GM18505 (cell line): ENCODE measurements at regions not wholly inside any gene's neighbourhood (a gene's known extent, or its start where the extent isn't known, plus 50 kb on each side); places are given as distances from the start of the nearest gene placed in this dataset.
"Not testable (repeated sequence)": the region's sequence is repeated elsewhere in the genome, so short reads cannot be mapped to it uniquely, and the experiment has no call there.

Experiments used
- ATAC-seq: cut with Tn5 transposase; IDR thresholded peaks from one replicate; pipeline ENCODE4 v1.9.1; 2021; ENCODE audit not compliant: unreplicated experiment
- POLR2A ChIP-seq: IDR thresholded peaks from 4 replicates; pipeline ENCODE4 v1.6.1; 2011; ENCODE audit warnings: borderline replicate concordance; ENCODE audit not compliant: insufficient read depth, insufficient read length; ENCODE audit errors: extremely low read depth

DNA sequence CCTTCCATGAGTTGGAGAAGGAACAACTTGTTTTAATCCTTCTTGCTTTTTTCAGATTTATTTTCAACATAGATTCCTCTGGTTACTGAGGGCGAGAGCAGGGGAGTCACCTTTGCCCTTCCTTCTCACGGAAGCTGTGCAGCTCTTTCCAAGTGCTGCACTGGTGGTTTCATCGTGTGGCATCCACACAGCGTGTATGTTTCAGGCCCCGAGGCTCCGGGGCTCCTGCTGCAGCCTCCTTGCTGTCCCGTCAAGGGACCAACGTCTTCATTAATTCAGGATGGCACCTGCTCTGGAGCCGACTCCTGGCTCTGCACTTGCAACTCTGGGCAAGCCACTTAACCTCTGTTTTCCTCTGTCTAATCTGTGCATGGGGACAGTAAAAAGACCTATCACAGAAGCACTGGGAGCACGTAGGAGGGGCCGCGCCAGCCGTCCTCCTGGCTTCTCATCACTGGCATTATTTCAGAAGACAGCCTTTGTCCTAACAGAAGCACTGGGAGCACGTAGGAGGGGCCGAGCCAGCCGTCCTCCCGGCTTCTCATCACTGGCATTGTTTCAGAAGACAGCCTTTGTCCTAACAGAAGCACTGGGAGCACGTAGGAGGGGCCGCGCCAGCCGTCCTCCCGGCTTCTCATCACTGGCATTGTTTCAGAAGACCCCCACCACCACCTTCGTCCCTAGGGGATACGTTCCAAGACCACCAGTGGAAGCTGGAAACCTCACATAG is 117.8 kb upstream of the NKX1-1 start:
- no peak for TF ChIP-seq POLR2A
- ATAC-seq = no peak

DNA sequence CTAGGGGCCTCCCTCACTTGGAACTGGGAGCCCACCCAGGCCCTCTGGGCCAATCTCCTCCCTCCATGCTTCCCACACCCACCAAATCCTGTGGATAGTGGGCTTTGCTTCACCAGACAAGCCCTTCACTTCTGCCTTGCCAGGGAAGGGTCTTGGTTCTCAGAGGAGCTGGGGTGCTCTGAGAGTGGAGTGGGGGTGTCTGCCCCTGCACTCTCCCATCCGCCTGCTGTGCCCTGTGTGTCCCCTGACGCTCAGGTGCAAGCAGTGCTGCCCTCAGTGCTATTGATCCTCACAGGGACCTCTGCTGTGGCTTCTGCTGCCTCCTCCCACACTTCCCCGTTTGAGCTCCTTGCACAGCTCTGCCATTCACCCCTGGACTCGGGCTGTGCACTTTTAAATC is 117.3 kb upstream of the NKX1-1 start:
- ATAC-seq = no peak
- TF ChIP-seq POLR2A = no peak

DNA sequence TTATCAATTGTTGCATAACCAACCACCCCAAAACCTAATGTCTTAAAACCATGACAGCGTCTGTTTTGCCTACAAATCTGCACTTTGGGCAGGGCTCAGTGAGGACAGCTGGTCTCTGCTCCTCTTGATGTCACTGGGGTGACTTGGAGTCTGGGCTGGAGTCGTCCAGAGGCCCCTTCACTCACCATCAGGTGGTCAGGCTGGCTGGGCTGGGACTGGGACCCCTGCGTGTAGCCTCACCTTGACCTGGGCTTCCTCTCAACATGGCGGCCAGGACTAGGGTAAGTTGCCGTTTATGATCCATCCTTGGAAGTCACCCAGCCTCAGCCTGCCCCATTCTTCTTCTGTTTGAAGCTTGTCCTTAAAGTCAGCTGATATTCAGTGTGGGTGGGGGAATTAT is 116.8 kb upstream of the NKX1-1 start:
- no peak for ATAC-seq

DNA sequence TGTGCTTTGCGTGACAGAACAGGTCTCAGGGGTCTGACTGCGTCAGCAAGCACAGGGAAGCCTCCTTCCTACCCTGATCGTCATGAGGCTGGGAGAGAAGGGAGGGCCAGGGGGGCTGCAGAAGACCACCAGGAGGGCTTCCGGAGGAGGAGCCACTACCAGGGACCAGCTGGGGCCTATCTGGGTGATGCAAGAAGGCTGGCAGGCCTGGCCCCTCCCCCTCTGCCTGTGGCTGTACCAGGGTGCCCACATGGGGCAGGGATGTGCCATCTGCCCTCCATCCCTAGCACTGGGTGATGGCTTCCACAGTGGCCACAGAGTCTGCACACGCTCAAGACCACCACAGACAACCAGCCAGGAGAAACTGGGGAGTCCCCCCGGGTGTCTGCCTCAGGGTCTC is 116.4 kb upstream of the NKX1-1 start:
- no peak for ATAC-seq

More for the DNA sequence above, 116.8 kb upstream of the NKX1-1 start:
- no peak for TF ChIP-seq POLR2A

DNA sequence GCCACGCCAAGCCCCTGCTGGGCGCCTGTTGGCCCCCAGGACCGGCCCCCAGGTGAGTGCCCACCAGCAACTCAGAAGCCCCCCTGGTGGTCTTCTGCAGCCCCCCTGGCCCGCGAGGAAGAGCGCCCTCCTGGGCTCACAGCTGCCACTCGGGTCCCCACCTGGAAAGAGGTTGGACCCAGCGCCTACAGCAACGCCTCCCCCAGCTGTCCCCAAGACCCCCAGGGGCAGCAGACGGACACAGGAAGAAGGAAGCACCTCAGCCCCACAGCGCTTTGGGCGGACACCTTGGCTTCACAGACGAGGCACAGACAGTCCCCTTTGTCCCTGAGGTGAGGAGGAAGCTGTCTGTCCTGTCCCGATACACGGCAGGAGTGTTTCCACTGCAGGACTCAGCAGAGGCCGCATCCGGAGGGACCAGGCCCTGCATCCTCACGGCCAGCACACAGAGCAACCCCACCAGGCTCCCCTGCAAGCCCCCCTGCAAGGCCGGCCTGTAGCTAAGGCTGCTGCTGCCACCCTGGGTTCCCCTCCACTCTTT is 115.6 kb upstream of the NKX1-1 start:
- no peak for TF ChIP-seq POLR2A
- no peak for ATAC-seq

More for the DNA sequence above, 116.4 kb upstream of the NKX1-1 start:
- no peak for TF ChIP-seq POLR2A

DNA sequence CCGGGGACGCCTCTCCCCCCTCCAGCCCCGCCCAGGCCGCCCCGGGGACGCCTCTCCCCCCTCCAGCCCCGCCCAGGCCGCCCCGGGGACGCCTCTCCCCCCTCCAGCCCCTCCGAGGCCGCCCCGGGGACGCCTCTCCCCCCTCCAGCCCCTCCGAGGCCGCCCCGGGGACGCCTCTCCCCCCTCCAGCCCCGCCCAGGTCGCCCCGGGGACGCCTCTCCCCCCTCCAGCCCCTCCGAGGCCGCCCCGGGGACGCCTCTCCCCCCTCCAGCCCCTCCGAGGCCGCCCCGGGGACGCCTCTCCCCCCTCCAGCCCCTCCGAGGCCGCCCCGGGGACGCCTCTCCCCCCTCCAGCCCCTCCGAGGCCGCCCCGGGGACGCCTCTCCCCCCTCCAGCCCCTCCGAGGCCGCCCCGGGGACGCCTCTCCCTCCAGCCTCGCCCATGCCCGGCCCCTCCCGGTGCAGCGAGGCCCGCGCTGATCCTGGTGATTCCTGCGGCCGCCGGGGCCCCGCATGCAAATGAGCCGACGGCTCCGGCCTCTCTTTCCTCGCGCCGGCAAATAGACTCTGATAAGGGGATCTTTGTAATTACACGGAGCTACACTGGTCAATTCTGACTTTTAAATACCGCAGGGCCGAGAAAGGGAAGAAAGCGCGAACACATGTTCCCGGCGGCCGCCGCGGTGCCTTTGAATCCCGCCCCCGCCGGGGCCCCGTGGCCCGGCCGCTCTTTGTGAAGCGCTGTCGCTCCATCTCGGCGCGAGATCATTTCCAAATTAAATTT is 114.7 kb upstream of the NKX1-1 start:
- ATAC-seq = not testable (repeated sequence)

DNA sequence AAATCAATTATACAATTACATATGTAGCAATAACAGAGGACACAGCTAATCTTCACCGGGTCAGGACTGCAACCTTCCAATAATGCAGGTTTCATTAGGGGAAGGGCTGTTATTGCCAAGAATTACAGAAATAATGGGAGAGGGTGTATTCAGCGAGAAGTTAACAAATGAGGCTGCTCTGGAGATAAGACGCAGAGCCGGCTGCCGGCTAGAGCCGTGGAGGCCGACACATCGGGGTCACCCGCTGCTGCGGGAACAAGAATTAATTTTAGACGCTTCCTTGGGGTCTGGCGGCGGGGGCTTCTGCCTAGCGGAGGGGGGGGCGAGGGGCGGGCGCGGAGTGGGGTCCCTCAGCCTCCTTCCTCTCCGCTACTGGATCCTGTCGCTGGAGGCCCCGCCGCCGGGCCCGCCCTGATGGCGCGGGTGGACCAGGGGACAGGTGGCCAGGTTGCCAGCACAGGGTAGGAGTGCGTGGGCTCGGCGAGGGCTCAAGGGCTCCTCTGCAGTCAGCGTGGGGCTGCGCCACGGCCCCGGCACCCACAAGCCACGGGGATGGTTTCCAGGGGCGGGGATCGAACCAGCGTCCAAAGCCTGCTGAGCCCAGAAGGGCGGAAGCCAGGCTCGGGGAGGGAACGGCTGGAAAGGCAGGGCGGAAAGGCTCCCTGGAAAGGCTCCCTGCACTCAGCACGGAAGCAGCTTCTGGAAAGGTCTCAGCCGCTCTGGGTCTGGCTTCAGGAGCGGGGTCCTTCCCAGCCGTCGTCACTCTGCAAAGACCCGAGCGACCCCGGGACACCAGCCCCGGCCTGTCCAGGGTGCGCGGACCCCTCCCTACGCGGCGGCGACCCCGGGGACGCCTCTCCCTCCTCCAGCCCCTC is 113.8 kb upstream of the NKX1-1 start:
- no peak for ATAC-seq
- TF ChIP-seq POLR2A = no peak

DNA sequence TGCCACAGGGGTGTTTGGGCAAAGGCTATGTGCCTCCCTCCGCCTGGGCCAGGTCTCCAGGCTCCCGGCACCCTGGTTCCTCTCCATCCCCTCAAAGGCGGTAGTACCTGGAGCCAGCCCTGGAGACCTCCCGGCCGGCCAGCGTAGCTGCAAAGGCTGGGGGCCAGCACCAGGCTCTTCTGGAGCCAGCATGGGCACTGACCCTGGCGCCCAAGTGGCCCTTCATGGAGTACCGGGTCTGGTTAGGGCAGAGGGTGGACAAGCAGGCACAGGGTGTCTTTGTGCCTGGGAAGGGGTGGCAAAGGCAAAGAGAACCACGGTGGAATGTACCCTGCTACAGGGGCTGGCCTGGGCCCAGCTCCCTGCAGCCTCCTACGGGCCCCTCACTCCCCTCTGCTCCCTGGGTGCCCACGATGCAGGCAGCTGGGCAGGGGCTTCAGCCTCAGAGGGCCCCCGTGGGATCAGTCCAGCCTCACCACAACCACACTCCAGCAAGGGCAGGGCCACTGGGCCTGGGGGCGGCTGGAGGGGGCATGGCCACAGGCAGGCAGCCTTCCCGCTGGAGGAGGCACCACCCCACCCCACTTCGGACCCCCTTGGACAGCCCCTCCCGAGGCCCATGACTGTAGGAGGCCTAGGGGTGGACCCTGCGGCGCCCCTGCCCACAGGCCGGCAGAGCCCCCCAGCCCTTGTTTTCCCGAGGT is 112.9 kb upstream of the NKX1-1 start:
- ATAC-seq = no peak
- TF ChIP-seq POLR2A = no peak

DNA sequence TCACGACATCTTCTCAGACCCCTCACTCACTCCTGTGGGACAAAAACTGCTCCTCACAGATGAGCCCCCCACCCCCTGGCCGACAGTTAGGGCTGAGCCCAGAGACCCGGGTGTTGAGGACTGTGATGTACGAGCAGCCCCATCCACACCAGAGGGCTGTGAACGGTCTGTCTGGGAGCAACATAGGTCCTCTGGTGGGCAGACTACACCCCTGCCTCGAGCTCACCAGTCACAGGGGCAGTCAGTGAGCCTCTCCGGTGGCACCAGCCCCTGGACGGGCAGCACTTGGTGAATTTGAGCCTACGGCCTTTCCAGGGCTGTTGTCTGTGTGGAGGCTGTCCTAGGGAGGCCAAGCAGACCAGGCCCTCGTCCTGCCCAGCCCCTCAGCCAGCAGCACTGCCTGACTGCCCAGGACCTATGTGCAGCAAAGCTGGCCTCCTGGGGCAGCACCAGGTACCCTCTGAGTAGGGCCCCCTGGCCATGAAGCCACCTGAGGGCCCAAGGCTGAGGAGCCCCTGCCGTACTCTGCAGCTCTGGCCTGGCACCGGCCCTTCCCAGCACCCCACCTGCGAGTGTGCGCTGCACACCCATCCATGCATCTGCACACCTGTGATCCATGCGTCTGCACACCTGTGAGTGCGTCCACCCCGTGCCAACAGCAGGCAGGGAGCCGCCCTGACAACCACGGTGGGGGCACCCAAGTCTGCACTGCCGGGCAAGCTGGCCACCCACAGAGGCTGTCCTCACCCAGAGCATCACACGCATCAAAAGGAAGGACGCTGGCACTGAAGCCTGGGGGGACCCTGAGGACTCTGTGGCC is 111.6 kb upstream of the NKX1-1 start:
- no peak for TF ChIP-seq POLR2A
- no peak for ATAC-seq

DNA sequence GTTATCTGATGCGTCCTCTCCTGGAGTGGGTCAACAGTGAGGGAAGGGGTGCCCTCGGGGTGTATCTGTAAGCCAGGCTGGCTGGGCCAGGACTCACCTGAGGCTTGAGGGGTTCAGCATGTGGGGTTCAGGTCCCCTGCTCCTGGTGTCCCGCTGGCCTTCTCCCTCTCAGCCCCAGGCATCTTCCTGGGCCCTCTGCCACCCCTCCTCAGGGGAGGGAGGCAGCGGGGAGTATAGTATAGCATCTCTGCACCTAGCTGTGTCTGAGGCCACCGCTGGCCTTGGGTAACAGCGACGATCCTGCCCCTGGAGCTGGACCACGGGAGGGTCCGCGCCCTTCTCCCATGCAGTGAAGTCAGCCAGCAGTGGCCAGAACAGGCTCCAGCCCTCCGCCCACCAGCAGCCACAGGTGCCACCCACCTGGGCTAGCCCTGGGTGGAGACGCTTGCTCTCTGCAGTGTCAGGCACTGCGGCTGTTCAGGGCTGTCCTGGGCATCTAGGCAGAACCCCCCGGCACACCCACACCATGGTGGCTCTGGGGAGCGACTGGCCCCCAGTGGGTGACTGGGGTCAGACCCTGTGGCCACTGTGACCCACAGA is 110.7 kb upstream of the NKX1-1 start:
- TF ChIP-seq POLR2A = no peak
- no peak for ATAC-seq

DNA sequence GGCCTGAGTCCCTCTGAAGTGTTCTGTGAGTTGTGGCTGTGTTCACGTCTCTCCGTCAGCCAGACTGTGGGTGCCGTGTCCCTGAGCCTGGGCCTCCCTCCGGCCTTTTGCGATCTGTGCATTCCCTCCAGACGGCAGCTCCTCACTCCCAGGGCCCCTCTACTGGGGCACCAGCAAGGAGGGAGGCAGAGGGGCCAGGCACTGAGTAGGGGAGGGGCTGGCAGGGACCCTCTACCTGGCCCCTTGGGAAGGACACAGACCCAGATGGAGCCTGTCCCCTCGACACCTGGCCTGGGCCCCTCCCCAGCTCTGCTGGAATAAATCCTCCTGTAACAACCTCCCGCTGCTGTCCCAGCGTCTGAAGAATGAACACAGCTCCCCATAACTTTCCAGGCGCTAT is 110.0 kb upstream of the NKX1-1 start:
- TF ChIP-seq POLR2A = no peak
- no peak for ATAC-seq

DNA sequence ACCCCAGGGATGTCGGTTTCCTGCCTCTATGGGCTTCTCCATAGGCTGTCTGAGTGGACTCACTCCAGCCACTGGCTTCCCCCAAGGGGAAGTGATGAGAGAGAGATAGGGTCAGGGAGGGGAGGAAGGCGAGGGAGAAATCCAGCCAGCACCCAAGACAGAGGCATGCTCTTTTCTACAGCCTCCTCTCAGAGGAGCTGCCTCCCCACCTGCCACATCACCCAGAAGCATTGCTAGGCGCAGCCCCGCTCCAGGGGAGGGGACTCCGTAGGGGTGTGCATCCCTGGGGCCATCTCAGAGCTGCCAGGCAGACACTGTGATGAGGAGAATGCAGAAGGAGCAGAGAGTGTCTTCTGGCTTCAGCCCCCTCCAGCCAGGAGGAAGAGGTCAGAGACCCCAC is 109.5 kb upstream of the NKX1-1 start:
- TF ChIP-seq POLR2A = no peak
- ATAC-seq = no peak
